ENCODE measurements at regions not wholly inside any gene's neighbourhood (a gene's known extent, or its start where the extent isn't known, plus 50 kb on each side); places are given as distances from the start of the nearest gene placed in this dataset.
"Not testable (repeated sequence)": the region's sequence is repeated elsewhere in the genome, so short reads cannot be mapped to it uniquely, and the experiment has no call there.

DNA sequence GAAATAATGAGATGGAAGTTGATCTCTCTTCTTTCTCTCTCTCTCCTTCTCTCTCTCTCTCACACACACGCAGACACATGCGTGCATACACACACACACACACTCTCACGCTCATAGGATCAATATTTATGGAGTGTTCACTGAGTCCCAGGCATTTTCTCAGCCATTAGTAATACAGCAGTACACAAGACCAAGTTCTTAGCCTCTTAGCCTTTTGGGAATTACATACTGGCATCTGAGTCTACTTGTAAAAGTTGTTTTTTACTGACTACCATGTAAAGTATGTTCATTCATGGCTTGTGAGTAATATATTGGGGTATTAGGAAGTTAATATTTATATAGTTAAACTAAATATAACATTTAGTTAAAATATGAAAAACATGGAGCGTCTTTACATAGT lies 61.1 kb upstream of the RUBCNL start:
- TF ChIP-seq, protein P1, sequence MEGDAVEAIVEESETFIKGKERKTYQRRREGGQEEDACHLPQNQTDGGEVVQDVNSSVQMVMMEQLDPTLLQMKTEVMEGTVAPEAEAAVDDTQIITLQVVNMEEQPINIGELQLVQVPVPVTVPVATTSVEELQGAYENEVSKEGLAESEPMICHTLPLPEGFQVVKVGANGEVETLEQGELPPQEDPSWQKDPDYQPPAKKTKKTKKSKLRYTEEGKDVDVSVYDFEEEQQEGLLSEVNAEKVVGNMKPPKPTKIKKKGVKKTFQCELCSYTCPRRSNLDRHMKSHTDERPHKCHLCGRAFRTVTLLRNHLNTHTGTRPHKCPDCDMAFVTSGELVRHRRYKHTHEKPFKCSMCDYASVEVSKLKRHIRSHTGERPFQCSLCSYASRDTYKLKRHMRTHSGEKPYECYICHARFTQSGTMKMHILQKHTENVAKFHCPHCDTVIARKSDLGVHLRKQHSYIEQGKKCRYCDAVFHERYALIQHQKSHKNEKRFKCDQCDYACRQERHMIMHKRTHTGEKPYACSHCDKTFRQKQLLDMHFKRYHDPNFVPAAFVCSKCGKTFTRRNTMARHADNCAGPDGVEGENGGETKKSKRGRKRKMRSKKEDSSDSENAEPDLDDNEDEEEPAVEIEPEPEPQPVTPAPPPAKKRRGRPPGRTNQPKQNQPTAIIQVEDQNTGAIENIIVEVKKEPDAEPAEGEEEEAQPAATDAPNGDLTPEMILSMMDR (conservative IDR thresholded peaks at IDR 0.05; ENCODE audit: low read depth in 2 of 2) = not testable (repeated sequence)
- TF ChIP-seq, protein P2, sequence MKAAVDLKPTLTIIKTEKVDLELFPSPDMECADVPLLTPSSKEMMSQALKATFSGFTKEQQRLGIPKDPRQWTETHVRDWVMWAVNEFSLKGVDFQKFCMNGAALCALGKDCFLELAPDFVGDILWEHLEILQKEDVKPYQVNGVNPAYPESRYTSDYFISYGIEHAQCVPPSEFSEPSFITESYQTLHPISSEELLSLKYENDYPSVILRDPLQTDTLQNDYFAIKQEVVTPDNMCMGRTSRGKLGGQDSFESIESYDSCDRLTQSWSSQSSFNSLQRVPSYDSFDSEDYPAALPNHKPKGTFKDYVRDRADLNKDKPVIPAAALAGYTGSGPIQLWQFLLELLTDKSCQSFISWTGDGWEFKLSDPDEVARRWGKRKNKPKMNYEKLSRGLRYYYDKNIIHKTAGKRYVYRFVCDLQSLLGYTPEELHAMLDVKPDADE (IDR thresholded peaks at IDR 0.05) = not testable (repeated sequence)
- not testable (repeated sequence) for TF ChIP-seq EZH2 (IDR thresholded peaks at IDR 0.05; ENCODE audit: low read depth, unreplicated experiment); EZH2phosphoT487 (IDR thresholded peaks at IDR 0.05; ENCODE audit: unreplicated experiment); POLR2AphosphoS5 (IDR thresholded peaks at IDR 0.05; ENCODE audit: low read depth); CREB1 (CRISPR knock-in tag; IDR thresholded peaks at IDR 0.05; ENCODE audit: low read depth)
